AG04449 (cell line): ENCODE measurements at regions not wholly inside any gene's neighbourhood (a gene's known extent, or its start where the extent isn't known, plus 50 kb on each side); places are given as distances from the start of the nearest gene placed in this dataset.

Source experiments
- CTCF ChIA-PET: fragments of 350-600 bp; formaldehyde crosslinking; extraction: SDS; loops from one replicate; lab custom pipeline; 2021; ENCODE audit warnings: antibody characterized with exemption; lab: Yijun Ruan, JAX
- POLR2A ChIA-PET: fragments of 400-600, 350-600 bp; formaldehyde crosslinking; extraction: SDS; loops from one replicate; lab custom pipeline; 2020; ENCODE audit warnings: antibody characterized with exemption, inconsistent platforms; lab: Yijun Ruan, JAX
- DNase-seq: peaks from one replicate; pipeline ENCODE4 v3.0.0-alpha.2; 2010; ENCODE audit warnings: low read depth, low spot score
- H3K4me3 ChIP-seq: 2 replicates; pipeline ENCODE4 v1.5.1; 2011; ENCODE audit warnings: low read depth, mild to moderate bottlenecking, control low read depth, low read length
- TF ChIP-seq, protein P1 (sequence below): IDR thresholded peaks from one replicate; pipeline ENCODE4 v1.5.1; 2011; ENCODE audit warnings: mild to moderate bottlenecking, moderate library complexity, low read length, control low read depth, inconsistent platforms; ENCODE audit not compliant: insufficient read depth; ENCODE audit errors: missing control alignments

DNA sequence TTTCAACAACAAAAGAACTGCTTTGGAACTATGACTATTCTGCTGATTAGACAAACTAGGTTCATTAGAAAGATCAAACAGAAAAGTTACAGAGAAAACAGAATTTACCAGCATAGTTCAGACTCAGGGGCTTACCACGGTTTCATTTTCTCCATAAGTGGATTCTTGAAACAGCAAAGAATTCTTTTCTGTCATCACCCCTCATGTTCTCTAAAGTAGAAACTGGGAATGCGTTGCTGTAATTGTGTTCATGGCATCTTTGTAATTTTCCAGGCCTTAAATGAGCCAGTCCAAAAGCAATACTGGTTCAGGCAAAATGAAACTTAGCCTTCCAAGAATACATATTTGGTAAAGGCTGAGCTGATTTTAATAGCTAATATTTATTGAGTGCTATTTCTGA lies 287.8 kb downstream of the CHL1 start:
- DNase-seq, result no peak
- CTCF ChIA-PET, result no interaction called here
- no peak overlapping the region for H3K4me3 ChIP-seq
- TF ChIP-seq, protein P1, sequence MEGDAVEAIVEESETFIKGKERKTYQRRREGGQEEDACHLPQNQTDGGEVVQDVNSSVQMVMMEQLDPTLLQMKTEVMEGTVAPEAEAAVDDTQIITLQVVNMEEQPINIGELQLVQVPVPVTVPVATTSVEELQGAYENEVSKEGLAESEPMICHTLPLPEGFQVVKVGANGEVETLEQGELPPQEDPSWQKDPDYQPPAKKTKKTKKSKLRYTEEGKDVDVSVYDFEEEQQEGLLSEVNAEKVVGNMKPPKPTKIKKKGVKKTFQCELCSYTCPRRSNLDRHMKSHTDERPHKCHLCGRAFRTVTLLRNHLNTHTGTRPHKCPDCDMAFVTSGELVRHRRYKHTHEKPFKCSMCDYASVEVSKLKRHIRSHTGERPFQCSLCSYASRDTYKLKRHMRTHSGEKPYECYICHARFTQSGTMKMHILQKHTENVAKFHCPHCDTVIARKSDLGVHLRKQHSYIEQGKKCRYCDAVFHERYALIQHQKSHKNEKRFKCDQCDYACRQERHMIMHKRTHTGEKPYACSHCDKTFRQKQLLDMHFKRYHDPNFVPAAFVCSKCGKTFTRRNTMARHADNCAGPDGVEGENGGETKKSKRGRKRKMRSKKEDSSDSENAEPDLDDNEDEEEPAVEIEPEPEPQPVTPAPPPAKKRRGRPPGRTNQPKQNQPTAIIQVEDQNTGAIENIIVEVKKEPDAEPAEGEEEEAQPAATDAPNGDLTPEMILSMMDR, result no peak
- POLR2A ChIA-PET, result no interaction called here

DNA sequence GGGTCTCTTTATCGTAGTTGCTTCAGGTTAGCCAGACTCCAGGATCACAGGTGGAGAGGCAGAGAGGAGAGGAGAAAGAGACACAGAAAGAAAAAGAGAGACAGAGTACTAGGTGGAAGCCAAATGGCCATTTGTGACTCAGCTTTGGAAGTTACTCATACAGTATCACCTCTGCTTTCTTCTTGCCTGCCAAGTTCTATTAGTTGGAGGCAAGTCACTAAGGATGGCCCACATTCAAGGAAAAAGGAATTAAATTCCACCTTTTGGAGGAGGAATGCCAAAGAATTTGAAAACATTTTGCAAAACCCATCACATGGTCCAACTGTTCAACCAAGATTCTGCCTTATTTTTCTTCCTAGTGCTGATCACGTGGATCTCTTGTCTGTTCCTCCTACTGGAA lies 291.1 kb downstream of the CHL1 start:
- CTCF ChIA-PET, result no interaction called here
- POLR2A ChIA-PET, result no interaction called here
- no peak for DNase-seq
- no peak overlapping the region for H3K4me3 ChIP-seq
- TF ChIP-seq, protein P1, result no peak

DNA sequence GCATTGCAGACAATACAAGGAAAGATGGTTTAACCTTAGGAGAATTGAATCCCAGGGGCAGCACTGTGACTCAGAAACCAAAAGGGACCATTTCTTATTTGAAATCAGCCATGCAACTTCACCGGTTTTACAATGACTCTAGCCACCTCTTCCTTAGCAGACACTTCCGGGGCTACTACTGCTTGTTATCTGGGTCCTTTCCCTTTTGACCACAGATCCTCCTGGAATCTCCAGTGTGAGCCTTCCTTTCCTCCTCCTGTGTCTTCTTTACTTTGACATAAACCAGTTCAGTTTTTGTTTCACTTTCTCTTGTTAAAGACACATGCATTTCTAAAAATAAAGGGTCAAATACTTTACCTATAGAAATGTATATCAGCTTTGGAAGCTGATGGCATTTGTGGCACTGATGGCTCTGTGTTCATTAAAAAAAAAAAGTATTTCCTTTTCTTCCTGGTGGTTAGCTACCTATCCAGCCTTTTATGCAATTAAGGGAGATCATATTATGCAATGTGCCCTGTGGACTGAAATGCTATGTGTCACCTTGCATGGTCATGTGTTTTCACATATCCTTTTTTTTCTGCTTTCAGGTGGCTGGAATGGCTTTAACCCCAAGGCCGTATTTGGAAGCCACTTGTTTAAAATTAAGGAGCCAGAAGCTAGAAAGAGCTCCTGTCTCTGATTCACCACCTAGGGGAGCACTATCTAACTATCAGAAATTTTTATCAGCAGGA lies 296.2 kb downstream of the CHL1 start:
- CTCF ChIA-PET, result no interaction called here
- H3K4me3 ChIP-seq, result no peak overlapping the region
- no peak for DNase-seq
- TF ChIP-seq, protein P1, result no peak
- POLR2A ChIA-PET, result no interaction called here

DNA sequence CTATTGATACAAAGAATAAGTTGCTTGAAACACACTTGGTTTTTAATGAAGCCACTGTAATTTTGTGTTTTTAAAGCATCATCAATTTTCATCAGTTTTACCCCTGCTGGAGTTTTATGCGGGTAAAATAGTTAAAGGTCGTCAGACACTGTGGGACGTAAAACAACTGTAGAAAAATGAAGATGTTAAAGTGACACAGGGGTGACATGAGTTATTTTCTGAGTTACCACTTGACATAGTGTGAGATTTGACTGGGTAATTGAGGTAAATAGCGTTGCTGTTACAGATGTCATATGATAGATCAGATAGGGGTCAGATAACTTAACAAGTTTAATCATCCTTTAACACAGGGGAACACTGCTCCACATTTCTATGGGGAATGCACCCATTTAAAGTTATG lies 297.6 kb downstream of the CHL1 start:
- H3K4me3 ChIP-seq, result no peak overlapping the region
- CTCF ChIA-PET, result no interaction called here
- POLR2A ChIA-PET, result no interaction called here
- TF ChIP-seq, protein P1, result no peak
- no peak for DNase-seq

DNA sequence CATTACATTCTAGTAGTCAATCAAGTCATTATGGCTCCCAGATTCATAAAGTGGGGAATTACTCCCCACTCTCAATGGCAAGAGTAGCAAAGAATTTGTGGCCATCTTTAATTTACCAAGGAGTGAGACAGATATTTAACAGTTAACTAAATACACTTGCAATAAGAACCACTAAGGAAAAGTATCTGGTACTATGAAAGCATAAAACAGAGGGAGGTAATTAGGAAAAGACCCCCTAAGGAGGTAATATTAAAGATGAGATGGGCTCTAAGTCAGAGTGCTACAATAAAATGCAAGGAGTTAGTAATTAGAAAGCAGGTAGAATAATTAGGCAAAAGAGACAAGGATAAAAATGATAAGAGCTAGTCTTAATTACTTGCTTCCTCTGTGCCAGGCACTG lies 301.9 kb downstream of the CHL1 start:
- TF ChIP-seq, protein P1, result no peak
- no peak overlapping the region for H3K4me3 ChIP-seq
- DNase-seq, result no peak
- CTCF ChIA-PET, result no interaction called here
- POLR2A ChIA-PET, result no interaction called here

DNA sequence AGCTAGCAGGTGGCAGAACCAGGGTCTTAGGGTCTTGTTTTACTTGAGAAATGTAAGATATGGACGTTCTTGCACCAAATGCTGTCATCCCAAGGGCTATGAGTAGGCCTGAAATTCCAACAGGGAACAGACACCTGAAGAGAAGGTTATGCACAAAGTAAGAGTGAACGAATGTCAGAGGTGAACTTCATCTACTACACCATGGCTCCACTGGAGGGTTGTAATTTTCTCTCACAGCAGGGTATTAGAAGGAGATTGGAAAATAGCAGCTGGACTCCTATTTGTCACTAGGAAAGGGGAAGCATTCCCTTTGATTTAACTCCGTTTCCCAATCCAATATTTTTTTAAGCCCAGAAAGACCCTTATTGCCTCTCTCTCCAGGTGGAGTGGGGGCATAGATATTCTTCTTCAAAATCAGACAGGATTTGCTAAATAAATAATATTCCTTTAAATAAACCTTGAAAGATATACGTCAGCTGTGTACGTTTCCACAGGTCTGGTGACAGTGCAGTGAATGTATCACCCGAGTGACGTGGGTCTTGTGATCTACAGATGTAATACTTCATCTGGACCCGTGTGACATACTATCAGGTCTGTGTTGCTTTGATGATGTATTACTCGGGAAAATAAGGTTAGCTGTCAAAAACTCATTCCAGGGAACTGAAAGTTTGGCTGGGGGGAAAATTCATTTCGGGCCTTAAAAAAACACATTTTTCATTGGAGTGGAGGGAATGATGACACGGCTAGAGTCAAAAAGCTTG lies 302.6 kb downstream of the CHL1 start:
- ChIA-PET POLR2A (no interaction called here), CTCF (no interaction called here)
- no peak overlapping the region for H3K4me3 ChIP-seq
- DNase-seq, result no peak
- TF ChIP-seq, protein P1, result no peak
